ENCODE measurements at regions not wholly inside any gene's neighbourhood (a gene's known extent, or its start where the extent isn't known, plus 50 kb on each side); places are given as distances from the start of the nearest gene placed in this dataset.

DNA sequence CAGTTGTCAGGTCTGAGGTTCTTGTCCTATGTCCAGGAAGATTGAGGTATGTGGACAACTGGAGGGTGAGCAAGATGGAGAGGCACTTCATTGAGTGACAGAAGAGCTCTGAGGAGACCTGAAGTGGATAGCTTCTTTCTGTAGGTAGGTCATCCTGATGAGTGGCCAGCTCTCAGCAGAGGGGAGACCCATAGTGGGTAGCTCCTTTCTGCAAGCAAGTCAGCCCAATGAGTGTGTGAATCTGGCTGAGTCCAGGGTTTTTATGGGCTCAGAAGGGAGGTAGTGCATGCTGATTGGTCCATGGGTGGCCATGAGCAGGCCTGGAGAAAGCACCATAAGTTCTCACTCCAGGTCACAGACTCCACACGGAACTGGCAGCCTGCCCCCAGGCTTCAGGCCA is 92.6 kb upstream of the GALNT5 start:
- Histone ChIP-seq H3K4me3 (ENCODE audit: insufficient read depth, low read length, poor library complexity, severe bottlenecking) (no peak overlapping the region), H4K20me1 (ENCODE audit: low read depth, low read length) (no peaks in the 10 kb centered on the region), H3K4me2 (ENCODE audit: low read depth, low read length, poor library complexity, severe bottlenecking) (no peak overlapping the region), H2AFZ (ENCODE audit: low read depth, low read length, severe bottlenecking) (no peak overlapping the region), H3K9ac (ENCODE audit: low read length) (no peak overlapping the region), H3F3A (ENCODE audit: insufficient read depth) (no peaks in the 10 kb centered on the region), H3K27ac (ENCODE audit: low read depth, low read length) (no peak overlapping the region), H3K36me3 (ENCODE audit: low read length) (no peaks in the 10 kb centered on the region), H3K9me3 (ENCODE audit: insufficient read depth, low read length) (no peaks in the 10 kb centered on the region), H3K27me3 (ENCODE audit: low read length) (no peaks in the 10 kb centered on the region), H3K9me2 (replicated peaks; ENCODE audit: insufficient read depth, low read length) (no peaks in the 10 kb centered on the region), H3K79me2 (ENCODE audit: insufficient read depth, low read length) (no peaks in the 10 kb centered on the region)
- no peak for TF ChIP-seq EZH2phosphoT487 (conservative IDR thresholded peaks at IDR 0.05; ENCODE audit: low read length)
- TF ChIP-seq, protein P1, sequence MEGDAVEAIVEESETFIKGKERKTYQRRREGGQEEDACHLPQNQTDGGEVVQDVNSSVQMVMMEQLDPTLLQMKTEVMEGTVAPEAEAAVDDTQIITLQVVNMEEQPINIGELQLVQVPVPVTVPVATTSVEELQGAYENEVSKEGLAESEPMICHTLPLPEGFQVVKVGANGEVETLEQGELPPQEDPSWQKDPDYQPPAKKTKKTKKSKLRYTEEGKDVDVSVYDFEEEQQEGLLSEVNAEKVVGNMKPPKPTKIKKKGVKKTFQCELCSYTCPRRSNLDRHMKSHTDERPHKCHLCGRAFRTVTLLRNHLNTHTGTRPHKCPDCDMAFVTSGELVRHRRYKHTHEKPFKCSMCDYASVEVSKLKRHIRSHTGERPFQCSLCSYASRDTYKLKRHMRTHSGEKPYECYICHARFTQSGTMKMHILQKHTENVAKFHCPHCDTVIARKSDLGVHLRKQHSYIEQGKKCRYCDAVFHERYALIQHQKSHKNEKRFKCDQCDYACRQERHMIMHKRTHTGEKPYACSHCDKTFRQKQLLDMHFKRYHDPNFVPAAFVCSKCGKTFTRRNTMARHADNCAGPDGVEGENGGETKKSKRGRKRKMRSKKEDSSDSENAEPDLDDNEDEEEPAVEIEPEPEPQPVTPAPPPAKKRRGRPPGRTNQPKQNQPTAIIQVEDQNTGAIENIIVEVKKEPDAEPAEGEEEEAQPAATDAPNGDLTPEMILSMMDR (IDR thresholded peaks at IDR 0.05; ENCODE audit: insufficient read depth, low read length, poor library complexity, severe bottlenecking): no peak

DNA sequence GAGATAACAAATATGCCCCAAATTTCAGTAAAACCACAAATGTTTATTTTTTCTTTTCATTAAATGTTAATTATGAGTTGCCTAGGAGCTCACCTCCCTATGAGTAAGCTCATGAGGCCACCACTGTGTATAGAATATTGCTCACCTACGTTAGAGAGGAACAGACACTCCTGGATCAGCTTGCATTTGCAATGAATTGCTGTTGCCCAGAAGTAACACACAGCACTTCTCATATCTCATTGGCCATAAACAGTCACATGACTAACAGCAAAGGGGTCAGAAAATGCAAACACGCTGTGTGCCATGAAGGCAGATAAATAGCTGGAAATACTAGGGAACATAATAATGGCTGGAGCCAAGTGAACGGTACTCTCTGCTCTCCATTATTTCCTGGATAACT is 89.0 kb upstream of the GALNT5 start:
- Histone ChIP-seq H3F3A (ENCODE audit: insufficient read depth) (no peaks in the 10 kb centered on the region), H3K27me3 (ENCODE audit: low read length) (no peaks in the 10 kb centered on the region), H3K36me3 (ENCODE audit: low read length) (no peaks in the 10 kb centered on the region), H3K9me3 (ENCODE audit: insufficient read depth, low read length) (no peaks in the 10 kb centered on the region), H2AFZ (ENCODE audit: low read depth, low read length, severe bottlenecking) (no peak overlapping the region), H3K9ac (ENCODE audit: low read length) (no peak overlapping the region), H4K20me1 (ENCODE audit: low read depth, low read length) (no peaks in the 10 kb centered on the region), H3K9me2 (replicated peaks; ENCODE audit: insufficient read depth, low read length) (no peaks in the 10 kb centered on the region), H3K27ac (ENCODE audit: low read depth, low read length) (no peak overlapping the region), H3K4me2 (ENCODE audit: low read depth, low read length, poor library complexity, severe bottlenecking) (no peak overlapping the region), H3K79me2 (ENCODE audit: insufficient read depth, low read length) (no peaks in the 10 kb centered on the region), H3K4me3 (ENCODE audit: insufficient read depth, low read length, poor library complexity, severe bottlenecking) (no peak overlapping the region)
- no peak for TF ChIP-seq EZH2phosphoT487 (conservative IDR thresholded peaks at IDR 0.05; ENCODE audit: low read length)
- TF ChIP-seq, protein P1 (IDR thresholded peaks at IDR 0.05; ENCODE audit: insufficient read depth, low read length, poor library complexity, severe bottlenecking): no peak

DNA sequence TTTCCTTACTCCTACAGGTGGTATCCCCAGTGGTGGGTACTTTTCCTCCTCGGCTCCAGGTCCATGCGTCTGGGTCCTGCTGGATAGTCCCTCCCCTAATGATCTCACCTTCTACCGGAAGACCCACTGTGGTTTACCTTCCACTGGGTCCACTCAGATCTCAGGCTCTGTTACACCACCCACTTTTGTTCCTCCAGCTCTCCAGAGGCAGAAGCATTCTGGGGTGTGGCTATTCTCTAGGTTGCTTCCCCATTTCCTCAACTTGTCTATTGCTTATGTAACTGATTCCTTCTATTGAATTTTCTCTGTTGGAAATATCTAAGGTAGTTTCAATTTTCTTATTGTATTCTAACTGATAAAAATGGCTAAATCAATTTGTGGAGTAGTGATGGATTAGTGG is 87.6 kb upstream of the GALNT5 start:
- Histone ChIP-seq H3K79me2 (ENCODE audit: insufficient read depth, low read length) (no peaks in the 10 kb centered on the region), H4K20me1 (ENCODE audit: low read depth, low read length) (no peaks in the 10 kb centered on the region), H3K36me3 (ENCODE audit: low read length) (no peaks in the 10 kb centered on the region), H3K9me3 (ENCODE audit: insufficient read depth, low read length) (no peaks in the 10 kb centered on the region), H3K9ac (ENCODE audit: low read length) (no peak overlapping the region), H3F3A (ENCODE audit: insufficient read depth) (no peaks in the 10 kb centered on the region), H3K27me3 (ENCODE audit: low read length) (no peaks in the 10 kb centered on the region), H3K4me2 (ENCODE audit: low read depth, low read length, poor library complexity, severe bottlenecking) (no peak overlapping the region), H3K27ac (ENCODE audit: low read depth, low read length) (no peak overlapping the region), H3K9me2 (replicated peaks; ENCODE audit: insufficient read depth, low read length) (no peaks in the 10 kb centered on the region), H3K4me3 (ENCODE audit: insufficient read depth, low read length, poor library complexity, severe bottlenecking) (no peak overlapping the region), H2AFZ (ENCODE audit: low read depth, low read length, severe bottlenecking) (no peak overlapping the region)
- TF ChIP-seq EZH2phosphoT487 (conservative IDR thresholded peaks at IDR 0.05; ENCODE audit: low read length): no peak
- TF ChIP-seq, protein P1 (IDR thresholded peaks at IDR 0.05; ENCODE audit: insufficient read depth, low read length, poor library complexity, severe bottlenecking): no peak

DNA sequence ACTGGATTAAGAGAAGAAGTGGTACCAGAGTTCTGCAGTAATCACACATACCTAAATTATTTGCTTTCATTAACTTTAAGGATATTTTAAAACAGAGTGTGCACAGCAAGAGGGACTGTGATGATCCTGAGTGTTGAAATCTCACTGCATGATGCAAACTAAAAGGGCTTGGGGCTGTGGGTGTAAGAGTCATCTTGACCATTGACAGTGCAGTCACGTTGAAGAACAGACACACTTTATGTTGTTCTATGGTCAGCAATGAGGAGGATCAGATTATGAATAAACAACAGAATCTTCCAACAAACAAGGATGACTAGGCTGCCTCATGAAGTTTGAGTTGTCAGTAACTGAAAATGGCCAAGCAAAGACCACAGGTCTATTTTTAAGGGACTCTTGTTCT is 87.2 kb upstream of the GALNT5 start:
- Histone ChIP-seq H3K27ac (ENCODE audit: low read depth, low read length) (no peak overlapping the region), H3F3A (ENCODE audit: insufficient read depth) (no peaks in the 10 kb centered on the region), H3K9me2 (replicated peaks; ENCODE audit: insufficient read depth, low read length) (no peaks in the 10 kb centered on the region), H3K79me2 (ENCODE audit: insufficient read depth, low read length) (no peaks in the 10 kb centered on the region), H2AFZ (ENCODE audit: low read depth, low read length, severe bottlenecking) (no peak overlapping the region), H4K20me1 (ENCODE audit: low read depth, low read length) (no peaks in the 10 kb centered on the region), H3K9ac (ENCODE audit: low read length) (no peak overlapping the region), H3K4me3 (ENCODE audit: insufficient read depth, low read length, poor library complexity, severe bottlenecking) (no peak overlapping the region), H3K36me3 (ENCODE audit: low read length) (no peaks in the 10 kb centered on the region), H3K9me3 (ENCODE audit: insufficient read depth, low read length) (no peaks in the 10 kb centered on the region), H3K27me3 (ENCODE audit: low read length) (no peaks in the 10 kb centered on the region), H3K4me2 (ENCODE audit: low read depth, low read length, poor library complexity, severe bottlenecking) (no peak overlapping the region)
- TF ChIP-seq, protein P1 (IDR thresholded peaks at IDR 0.05; ENCODE audit: insufficient read depth, low read length, poor library complexity, severe bottlenecking): no peak
- no peak for TF ChIP-seq EZH2phosphoT487 (conservative IDR thresholded peaks at IDR 0.05; ENCODE audit: low read length)

Measured in SU-DHL-6 (cell line).